Heart right ventricle (tissue), 16 donors: ENCODE measurements at regions not wholly inside any gene's neighbourhood (a gene's known extent, or its start where the extent isn't known, plus 50 kb on each side); places are given as distances from the start of the nearest gene placed in this dataset.
"Not testable (repeated sequence)": the region's sequence is repeated elsewhere in the genome, so short reads cannot be mapped to it uniquely, and the experiment has no call there.

Experiments
- ATAC-seq, 8 donors: fragments of 200-7000 bp; cut with Tn5 transposase; one replicate each; pipeline ENCODE4 v1.9.1; 2020; ENCODE audit warnings: mild to moderate bottlenecking in 8 of 8, moderate library complexity in 8 of 8, moderate number of reproducible peaks in 1 of 8
- DNase-seq, 2 donors: peaks; one replicate each; pipeline ENCODE4 v3.0.0-alpha.2; 2020
- H3K27ac ChIP-seq, 10 donors: fragments of 200-600 bp; sonication (generic) in 2 of 10; one replicate each; pipeline versions ENCODE4 v1.5.0 to v1.8.0; 2020 to 2022; ENCODE audit warnings: mild to moderate bottlenecking in 3 of 10
- H3K27me3 ChIP-seq, 7 donors: fragments of 200-600 bp; one replicate each; pipeline ENCODE4 v1.8.0; 2021 to 2022; ENCODE audit warnings: mild to moderate bottlenecking in 2 of 7
- H3K36me3 ChIP-seq, 9 donors: fragments of 200-600 bp; sonication (generic) in 1 of 9; one replicate each; pipeline versions ENCODE4 v1.5.0 to v1.8.0; 2020 to 2022; ENCODE audit warnings: mild to moderate bottlenecking in 2 of 9
- H3K4me1 ChIP-seq, 9 donors: fragments of 200-600 bp; sonication (generic) in 1 of 9; one replicate each; pipeline versions ENCODE4 v1.5.0 to v1.8.0; 2020 to 2022; ENCODE audit warnings: mild to moderate bottlenecking in 4 of 9
- H3K4me3 ChIP-seq, 10 donors: fragments of 200-600 bp; sonication (generic) in 2 of 10; one replicate each; pipeline versions ENCODE4 v1.5.0 to v1.8.0; 2020 to 2022; ENCODE audit warnings: mild to moderate bottlenecking in 7 of 10, moderate library complexity in 2 of 10
- H3K9me3 ChIP-seq, 11 donors: fragments of 200-600 bp in 10 of 11; sonication (generic) in 2 of 11; one replicate each; pipeline versions ENCODE4 v1.5.0 to v1.8.0; 2013 to 2022; ENCODE audit warnings: mild to moderate bottlenecking in 2 of 11, control low read depth in 1 of 11, moderate library complexity in 1 of 11
- CTCF ChIP-seq, 9 donors: fragments of 200-600 bp; sonication (generic) in 2 of 9; IDR thresholded peaks; one replicate each; pipeline versions ENCODE4 v1.5.0 to v1.8.0; 2021 to 2022; ENCODE audit warnings: antibody characterized with exemption in 9 of 9, mild to moderate bottlenecking in 5 of 9, moderate library complexity in 1 of 9
- whole genome bisulfite sequencing, 2 donors: extraction: QIAGEN DNeasy Blood & Tissue Kit; methylation state at CpG; one replicate each; pipeline ENCODE4 v1.1.7; 2013; ENCODE audit warnings: inconsistent platforms in 1 of 2; 5-methylcytosine and 5-hydroxymethylcytosine counted together
- intact Hi-C, 10 donors: fragments of 100-400 bp; cut with DNase I; formaldehyde crosslinking; loops; one replicate each; pipeline versions ENCODE4 v1.11.1 to v1.14.2; 2022
- donor health status: Arrhythmogenic right ventricular cardiomyopathy.
- donor health status: ischemic (EF 13 %, LVEDD 7.1; RV severe dilation, severe dysfunction).
- donor health status: healthy with polysubstance abuse.
- donor health status: DM: no; HTN: yes; CAD: no.
- donor health status: DM: no; HTN: no; CAD: no.
- donor health status: ischemic (EF 25% LVEDD 6.9; RV normal size, moderate dysfunction).
- donor health status: ischemic (EF 25% LVEDD 5.7; RV mildly dilated, moderate dysfunction).
- donor health status: healthy.
- donor health status: DM: yes; HTN: yes; CAD: no.
- donor health status: Ischemic cardiomyopathy.
- donor health status: ischemic (EF 35%, LVEDD 5.7; RV mildly dilated, moderate dysfunction).
- donor health status: nonischemic (EF 11% LVEDD 7.7; RV severe dilation, severe dysfunction).
- donor health status: DM: yes; HTN: yes; CAD: no.
- donor health status: PGD.
- donor health status: ischemic (EF 29% LVEDD 5.4; RV normal size, mild dysfunction).
- donor health status: nonischemic (EF 23%, LVEDD 6.1; RV moderate dilation, normal function).

DNA sequence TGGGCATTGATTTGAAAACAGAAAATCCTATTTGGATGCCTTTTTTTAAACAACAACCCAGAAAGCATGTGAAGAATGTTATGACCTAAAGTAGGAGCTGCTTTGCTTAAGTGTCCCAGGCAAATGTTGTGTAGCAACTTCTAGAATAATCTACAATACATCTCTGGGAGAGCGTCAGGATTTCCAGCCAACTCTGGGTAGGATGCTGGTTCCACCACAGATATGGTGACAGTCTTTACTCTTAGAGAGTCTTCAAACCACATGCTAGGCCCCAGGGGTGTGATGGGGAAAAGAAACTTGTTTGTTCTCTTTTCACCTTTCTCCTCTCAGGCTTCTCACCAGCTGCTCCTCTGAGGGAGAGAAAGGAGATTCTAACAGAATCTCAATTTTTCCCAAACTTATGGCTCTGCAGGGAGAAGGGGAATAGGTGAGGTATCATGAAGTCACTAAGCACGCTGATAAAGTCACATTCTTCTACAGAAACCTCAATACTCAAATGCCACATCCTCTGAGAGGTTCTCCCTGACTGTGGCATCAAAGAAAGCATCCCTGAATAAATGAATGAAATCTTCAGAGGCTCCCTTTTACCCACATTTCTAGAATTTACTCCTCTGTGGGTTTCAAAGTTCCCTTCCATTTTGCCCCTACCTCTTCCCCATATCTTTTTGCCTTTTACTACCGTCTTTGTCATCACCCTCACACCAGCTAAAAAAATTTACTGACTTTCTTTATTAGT is 171.6 kb upstream of the RAI2 start:
- Histone ChIP-seq H3K27me3 (peaks cover 0 to 14% (median 0%) of the 10 kb centered on the region in 7 donors), H3K4me3 (no peak overlapping the region), H3K27ac (no peak overlapping the region), H3K9me3 (no peaks in the 10 kb centered on the region), H3K4me1 (no peaks in the 10 kb centered on the region), H3K36me3 (no peaks in the 10 kb centered on the region)
- ATAC-seq, result no peak
- intact Hi-C loops, result no loop called here
- no peak for TF ChIP-seq CTCF (IDR thresholded peaks at IDR 0.05)
- WGBS, 2 donors, result 85 to 86% methylated on average over 3 of the region's 3 CpGs
- no peak for DNase-seq

- Histone ChIP-seq H3K27me3 (peaks cover 0 to 14% (median 0%) of the 10 kb centered on the region in 7 donors), H3K9me3 (no peaks in the 10 kb centered on the region), H3K4me1 (no peaks in the 10 kb centered on the region), H3K27ac (no peak overlapping the region), H3K36me3 (no peaks in the 10 kb centered on the region), H3K4me3 (no peak overlapping the region)
- DNase-seq (no peak), ATAC-seq (no peak)
- TF ChIP-seq CTCF (IDR thresholded peaks at IDR 0.05), result no peak
- intact Hi-C loops, result no loop called here
- WGBS, 2 donors, result 78% methylated on average over 7 of the region's 7 CpGs
Measured at GRCh38 chrX:18031726-18032375, 170.8 kb upstream of the RAI2 start.

DNA sequence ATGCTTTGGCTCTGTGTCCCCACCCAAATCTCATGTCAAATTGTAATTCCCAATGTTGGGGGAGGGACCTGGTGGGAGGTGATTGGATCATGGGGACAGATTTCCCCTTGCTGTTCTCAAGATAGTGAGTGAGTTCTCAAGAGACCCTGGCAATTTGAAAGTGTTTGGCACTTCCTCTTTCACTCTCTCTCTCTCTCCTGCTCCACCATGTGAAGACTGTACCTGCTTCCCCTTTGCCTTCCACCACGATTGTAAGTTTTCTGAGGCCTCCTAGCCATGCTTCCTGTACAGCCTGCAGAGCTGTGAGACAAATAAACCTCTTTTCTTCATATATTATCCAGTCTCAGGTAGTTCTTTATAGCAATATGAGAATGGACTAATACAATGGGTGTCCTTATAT is 169.6 kb upstream of the RAI2 start:
- H3K9me3 ChIP-seq, intact Hi-C loops, H3K36me3 ChIP-seq, H3K4me3 ChIP-seq, H3K27ac ChIP-seq, DNase-seq, ATAC-seq, H3K4me1 ChIP-seq: not testable (repeated sequence)
- H3K27me3 ChIP-seq, result peaks cover 0 to 19% (median 0%) of the 10 kb centered on the region in 7 donors
- WGBS, 2 donors, result 38 to 43% methylated on average over 1 of the region's 1 CpG

GRCh38 chrX:18026166-18026565 is 165.1 kb upstream of the RAI2 start:
- DNase-seq (peak; percentile 3), ATAC-seq (peak in 6 of 8 donors; percentile 23 to 94 (median 74))
- peaks cover 0 to 9% (median 0%) of the 10 kb centered on the region in 7 donors for H3K27me3 ChIP-seq
- H3K4me3 ChIP-seq, result no peak overlapping the region
- no peak overlapping the region for H3K27ac ChIP-seq
- no peaks in the 10 kb centered on the region for H3K4me1 ChIP-seq
- WGBS, 2 donors, result 50 to 55% methylated on average over 8 of the region's 8 CpGs
- intact Hi-C loops, result no loop called here
- TF ChIP-seq CTCF (IDR thresholded peaks at IDR 0.05), result no peak
- H3K9me3 ChIP-seq, result no peaks in the 10 kb centered on the region
- H3K36me3 ChIP-seq, result no peaks in the 10 kb centered on the region

DNA sequence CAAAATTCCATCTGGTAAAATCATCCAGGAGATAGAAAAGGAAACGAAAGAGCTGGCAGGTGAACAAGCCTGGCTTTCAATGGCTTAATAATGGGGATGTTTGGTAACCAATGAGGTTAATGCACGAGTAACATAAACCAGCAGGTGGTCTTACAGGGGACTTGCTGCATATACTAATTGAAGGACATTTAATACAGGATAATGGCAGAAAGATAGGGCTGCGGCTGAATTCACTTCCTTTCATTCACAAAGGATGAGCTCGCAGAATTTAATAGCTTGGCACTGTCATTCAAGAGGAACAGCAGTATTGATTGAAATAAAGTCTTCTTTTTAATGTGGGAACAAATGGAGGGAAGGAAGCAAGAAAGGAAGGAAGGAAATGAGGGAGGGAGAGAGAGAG is 156.3 kb upstream of the RAI2 start:
- no peak for TF ChIP-seq CTCF (IDR thresholded peaks at IDR 0.05)
- no peak for ATAC-seq
- WGBS, 2 donors, result 37 to 46% methylated on average over 4 of the region's 4 CpGs
- H3K4me1 ChIP-seq, result no peaks in the 10 kb centered on the region
- no peak overlapping the region for H3K27ac ChIP-seq
- no peaks in the 10 kb centered on the region for H3K27me3 ChIP-seq
- H3K9me3 ChIP-seq, result no peaks in the 10 kb centered on the region
- no peak for DNase-seq
- intact Hi-C loops, result no loop called here
- H3K36me3 ChIP-seq, result no peaks in the 10 kb centered on the region
- H3K4me3 ChIP-seq, result no peak overlapping the region
